GM06990 (cell line): ENCODE measurements at regions not wholly inside any gene's neighbourhood (a gene's known extent, or its start where the extent isn't known, plus 50 kb on each side); places are given as distances from the start of the nearest gene placed in this dataset.

Experiments
- DNase-seq: peaks from one replicate; pipeline ENCODE4 v3.0.0-alpha.2; 2011; ENCODE audit not compliant: insufficient read length; ENCODE audit errors: extremely low read depth
- H3K27me3 ChIP-seq: replicated peaks from 2 replicates; pipeline ENCODE4 v1.6.0; 2011; ENCODE audit warnings: low read length; ENCODE audit not compliant: control insufficient read depth, insufficient read depth
- H3K36me3 ChIP-seq: 2 replicates; pipeline ENCODE4 v1.5.1; 2011; ENCODE audit warnings: low read length; ENCODE audit not compliant: control insufficient read depth, insufficient read depth
- H3K4me3 ChIP-seq: replicated peaks from 2 replicates; pipeline ENCODE4 v1.5.1; 2011; ENCODE audit warnings: low read depth, mild to moderate bottlenecking, control low read depth, low read length
- CTCF ChIP-seq: IDR thresholded peaks from 2 replicates; pipeline ENCODE4 v1.5.1; 2011; ENCODE audit warnings: low read length, control low read depth, mild to moderate bottlenecking, inconsistent platforms; ENCODE audit not compliant: insufficient read depth, poor library complexity, severe bottlenecking

- no peak for DNase-seq
- Histone ChIP-seq H3K27me3 (no peaks in the 10 kb centered on the region), H3K36me3 (no peaks in the 10 kb centered on the region), H3K4me3 (no peak overlapping the region)
- no peak for TF ChIP-seq CTCF
These were observed 688.9 kb downstream of the USP25 start for GRCh38 chr21:16418642-16419041.

- Histone ChIP-seq H3K36me3 (no peaks in the 10 kb centered on the region), H3K4me3 (no peak overlapping the region), H3K27me3 (no peaks in the 10 kb centered on the region)
- no peak for DNase-seq
- TF ChIP-seq CTCF, result no peak
These were observed 689.6 kb downstream of the USP25 start for GRCh38 chr21:16419188-16419921.

DNA sequence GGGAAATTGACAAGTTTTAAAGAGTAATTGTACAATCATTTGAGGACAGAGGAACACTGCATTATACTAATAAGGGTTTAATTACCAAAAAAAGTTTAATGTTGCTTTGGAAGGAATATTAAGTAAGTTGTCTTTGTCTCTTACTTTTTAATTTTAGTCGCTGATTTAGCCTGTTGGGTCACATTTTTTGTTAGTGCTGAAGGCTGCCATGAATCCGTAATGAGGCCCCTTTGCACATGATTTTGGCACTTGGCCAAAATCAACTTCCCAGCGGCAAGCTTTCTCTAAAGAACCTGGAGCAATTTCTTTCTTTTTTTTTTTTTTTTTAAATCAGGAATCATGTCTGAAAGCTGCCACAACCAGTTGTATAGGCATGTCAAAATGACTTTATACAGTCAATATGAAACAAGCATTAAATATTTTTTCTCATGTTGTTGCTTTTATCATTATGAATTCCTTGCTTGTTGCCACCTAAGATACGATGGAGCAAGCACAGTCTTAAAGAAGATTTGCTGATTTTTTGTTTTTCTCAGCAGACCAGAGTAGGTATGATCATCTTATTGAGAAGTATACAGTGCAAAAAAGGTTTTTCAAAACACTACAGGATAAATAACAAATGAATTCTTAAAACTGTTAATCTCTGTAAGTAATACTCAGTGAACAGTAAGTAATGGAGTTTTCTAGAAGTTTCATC is 690.4 kb downstream of the USP25 start:
- no peak for TF ChIP-seq CTCF
- H3K27me3 ChIP-seq, result no peaks in the 10 kb centered on the region
- no peak overlapping the region for H3K4me3 ChIP-seq
- DNase-seq, result no peak
- no peaks in the 10 kb centered on the region for H3K36me3 ChIP-seq

DNA sequence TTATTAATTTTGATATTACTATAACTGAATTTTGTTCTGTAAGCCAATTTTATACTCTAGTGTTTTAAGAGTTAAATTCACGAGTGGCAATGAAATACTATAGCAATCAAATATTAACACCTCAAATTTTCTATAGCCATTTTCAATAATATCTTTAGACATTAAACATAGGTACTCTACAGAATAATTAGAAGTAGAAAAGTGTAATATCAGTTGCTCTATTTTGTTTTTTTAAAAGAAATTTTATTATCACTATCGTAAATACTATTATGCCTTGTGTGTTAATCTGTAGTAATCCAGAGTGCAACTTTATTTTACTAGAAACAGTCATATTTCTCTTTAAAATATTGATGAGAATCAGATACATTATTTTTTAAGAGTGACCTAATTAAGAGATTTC is 691.2 kb downstream of the USP25 start:
- H3K36me3 ChIP-seq, result no peaks in the 10 kb centered on the region
- no peak for DNase-seq
- H3K4me3 ChIP-seq, result no peak overlapping the region
- TF ChIP-seq CTCF, result no peak
- no peaks in the 10 kb centered on the region for H3K27me3 ChIP-seq

- TF ChIP-seq CTCF, result no peak
- no peak for DNase-seq
- H3K4me3 ChIP-seq, result no peak overlapping the region
These were observed 692.2 kb downstream of the USP25 start for GRCh38 chr21:16421965-16422364.

More at GRCh38 chr21:16421965-16422364, 692.2 kb downstream of the USP25 start:
- Histone ChIP-seq H3K27me3 (no peaks in the 10 kb centered on the region), H3K36me3 (no peaks in the 10 kb centered on the region)
